ENCODE measurements at regions not wholly inside any gene's neighbourhood (a gene's known extent, or its start where the extent isn't known, plus 50 kb on each side); places are given as distances from the start of the nearest gene placed in this dataset.

- TF ChIP-seq ZKSCAN3 (CRISPR knock-in tag; IDR thresholded peaks at IDR 0.05) (no peak), TEAD4 (IDR thresholded peaks at IDR 0.05; ENCODE audit: low read length) (no peak), TEAD4 (CRISPR knock-in tag; IDR thresholded peaks at IDR 0.05; ENCODE audit: borderline replicate concordance) (no peak), CHCHD3 (CRISPR knock-in tag; IDR thresholded peaks at IDR 0.05) (no peak)
These were observed 138.9 kb downstream of the RASEF start for GRCh38 chr9:82923912-82924605.

Data from K562 (cell line).